ENCODE measurements at regions not wholly inside any gene's neighbourhood (a gene's known extent, or its start where the extent isn't known, plus 50 kb on each side); places are given as distances from the start of the nearest gene placed in this dataset.

- H3K27ac ChIP-seq (ENCODE audit: low read depth, low read length): no peak overlapping the region
- H2AFZ ChIP-seq (ENCODE audit: low read length): no peak overlapping the region
- DNase-seq (ENCODE audit: low read depth in 1 of 2, low spot score in 2 of 2) (no peak), FAIRE-seq (no peak)
- H2BK15ac ChIP-seq (ENCODE audit: low read length): no peak overlapping the region
- H3K4me1 ChIP-seq (replicated peaks in 1 of 4; ENCODE audit: control insufficient read depth in 3 of 4, insufficient read depth in 4 of 4, low read length in 3 of 4): 0 out of 7 replicates have a peak, but pooled peaks cover 0 to 4% (median 1%) of the 10 kb centered on the region in 4 experiments
- H3K79me1 ChIP-seq (ENCODE audit: low read depth, low read length): no peaks in the 10 kb centered on the region
- no peak overlapping the region for H3K4me2 ChIP-seq (ENCODE audit: insufficient read depth in 1 of 2, low read depth in 2 of 2, low read length in 2 of 2)
- no peak overlapping the region for H3K23ac ChIP-seq (ENCODE audit: insufficient read length)
- H3K14ac ChIP-seq (ENCODE audit: insufficient read length): no peak overlapping the region
- POLR2A ChIA-PET (ENCODE audit: partially characterized antibody): no interaction called here
- H4K91ac ChIP-seq (replicated peaks; ENCODE audit: insufficient read length, low read length): no peak overlapping the region
- no peak overlapping the region for H2BK12ac ChIP-seq (ENCODE audit: low read depth, low read length)
- H4K8ac ChIP-seq (ENCODE audit: extremely low read depth, insufficient read depth, low read length): no peak overlapping the region
- no peak overlapping the region for H3K18ac ChIP-seq (ENCODE audit: extremely low read depth, low read length)
- no peak overlapping the region for H2BK120ac ChIP-seq (replicated peaks; ENCODE audit: low read depth, low read length)
- H3K23me2 ChIP-seq (ENCODE audit: low read depth, low read length): no peaks in the 10 kb centered on the region
- H3K9ac ChIP-seq (replicated peaks in 1 of 4; ENCODE audit: extremely low read depth in 1 of 4, low read depth in 3 of 4, low read length in 3 of 4): no peak overlapping the region
- no peak overlapping the region for H3K56ac ChIP-seq (replicated peaks; ENCODE audit: insufficient read length, low read depth, low read length)
- H4K5ac ChIP-seq (ENCODE audit: insufficient read length, low read depth, low read length): no peak overlapping the region
- 85% methylated on average over 6 of the region's 6 CpGs; no CpG with 5 or more reads in 1 of the 2 experiments for WGBS, 2 experiments (ENCODE audit: extremely low coverage in 1 of 2, insufficient coverage in 1 of 2, insufficient read length in 1 of 2, insufficient replicate concordance in 2 of 2, low coverage in 1 of 2, low lambda C conversion rate in 2 of 2, missing lambda C conversion rate in 1 of 2)
- CTCF ChIA-PET (ENCODE audit: partially characterized antibody): no interaction called here
- no peaks in the 10 kb centered on the region for H3K79me2 ChIP-seq (ENCODE audit: control insufficient read depth in 1 of 2, insufficient read depth in 2 of 2, low read length in 2 of 2)
- H3K36me3 ChIP-seq (ENCODE audit: control insufficient read depth in 2 of 4, insufficient read depth in 4 of 4, low read length in 3 of 4): no peaks in the 10 kb centered on the region
- no peaks in the 10 kb centered on the region for H4K20me1 ChIP-seq (replicated peaks in 1 of 2; ENCODE audit: control insufficient read depth in 1 of 2, insufficient read depth in 2 of 2, low read length in 2 of 2)
- TF ChIP-seq ZNF274 (IDR thresholded peaks at IDR 0.05; ENCODE audit: borderline replicate concordance, extremely low read depth, low read length) (no peak), TAF7 (optimal IDR thresholded peaks at IDR 0.05; ENCODE audit: borderline replicate concordance, low read depth, low read length) (no peak), YY1 (IDR thresholded peaks at IDR 0.05; ENCODE audit: low read depth, low read length) (no peak), ATF2 (IDR thresholded peaks at IDR 0.05; ENCODE audit: low read length) (no peak), GTF2F1 (IDR thresholded peaks at IDR 0.05; ENCODE audit: borderline replicate concordance, low read depth, low read length) (no peak), KDM4A (IDR thresholded peaks at IDR 0.05; ENCODE audit: low read depth, low read length, severe bottlenecking) (no peak), SP1 (IDR thresholded peaks at IDR 0.05; ENCODE audit: low read depth, low read length) (no peak), CBX8 (IDR thresholded peaks at IDR 0.05; ENCODE audit: borderline replicate concordance, low read depth, low read length) (no peak), KDM5A (IDR thresholded peaks at IDR 0.05; ENCODE audit: low read length) (no peak)
- peaks cover 0 to 3% of the 10 kb centered on the region in 2 experiments; a peak in 1 of 4 replicates for H3K9me3 ChIP-seq (ENCODE audit: insufficient read depth in 2 of 2, low read depth in 1 of 2, low read length in 1 of 2)
- H3K27me3 ChIP-seq (replicated peaks in 1 of 4; ENCODE audit: control insufficient read depth in 3 of 4, extremely low read depth in 1 of 4, insufficient read depth in 3 of 4, low read length in 3 of 4): no peaks in the 10 kb centered on the region
- H3K4ac ChIP-seq (replicated peaks; ENCODE audit: insufficient read length, low read depth, low read length): no peak overlapping the region
- no peak overlapping the region for H2AK5ac ChIP-seq (ENCODE audit: low read depth, low read length)
- no peak overlapping the region for H2BK5ac ChIP-seq (ENCODE audit: low read depth, low read length)
- H3K4me3 ChIP-seq (ENCODE audit: extremely low read depth in 1 of 4, insufficient read depth in 2 of 4, low read depth in 3 of 4, low read length in 4 of 4): no peak overlapping the region
- H2BK20ac ChIP-seq (ENCODE audit: low read length): no peak overlapping the region
Observed at GRCh38 chr20:57936636-57937385, 227.0 kb upstream of the PMEPA1 start.

All from H1 (cell line).